Stromal cell of bone marrow (primary cell): ENCODE measurements at regions not wholly inside any gene's neighbourhood (a gene's known extent, or its start where the extent isn't known, plus 50 kb on each side); places are given as distances from the start of the nearest gene placed in this dataset.

ENCODE experiments used
- DNase-seq: peaks from one replicate; pipeline ENCODE4 v3.0.0-alpha.2; 2012; ENCODE audit warnings: low read depth

DNA sequence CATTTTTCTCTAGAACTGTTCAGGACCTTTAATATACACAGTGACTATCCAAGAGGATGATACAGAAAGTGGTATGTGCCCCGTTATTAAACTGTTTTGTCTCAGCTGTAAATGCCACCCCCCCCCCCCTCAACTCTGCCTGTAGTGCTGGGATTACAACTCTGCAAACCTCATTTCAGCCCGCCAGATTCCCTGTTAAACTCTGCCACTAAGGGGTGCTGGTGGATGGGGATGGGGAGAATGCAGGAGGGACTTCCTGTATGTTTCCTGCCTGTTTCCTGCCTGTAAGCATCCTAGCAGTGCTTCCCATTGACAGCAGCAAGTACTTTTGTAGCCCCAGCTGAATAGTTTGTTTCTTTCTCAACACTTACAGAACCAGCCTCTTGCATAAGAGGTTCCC is 301.7 kb upstream of the RORA start:
- DNase-seq = no peak

- DNase-seq = no peak
These were observed 299.4 kb upstream of the RORA start for GRCh38 chr15:61528581-61528910.

DNA sequence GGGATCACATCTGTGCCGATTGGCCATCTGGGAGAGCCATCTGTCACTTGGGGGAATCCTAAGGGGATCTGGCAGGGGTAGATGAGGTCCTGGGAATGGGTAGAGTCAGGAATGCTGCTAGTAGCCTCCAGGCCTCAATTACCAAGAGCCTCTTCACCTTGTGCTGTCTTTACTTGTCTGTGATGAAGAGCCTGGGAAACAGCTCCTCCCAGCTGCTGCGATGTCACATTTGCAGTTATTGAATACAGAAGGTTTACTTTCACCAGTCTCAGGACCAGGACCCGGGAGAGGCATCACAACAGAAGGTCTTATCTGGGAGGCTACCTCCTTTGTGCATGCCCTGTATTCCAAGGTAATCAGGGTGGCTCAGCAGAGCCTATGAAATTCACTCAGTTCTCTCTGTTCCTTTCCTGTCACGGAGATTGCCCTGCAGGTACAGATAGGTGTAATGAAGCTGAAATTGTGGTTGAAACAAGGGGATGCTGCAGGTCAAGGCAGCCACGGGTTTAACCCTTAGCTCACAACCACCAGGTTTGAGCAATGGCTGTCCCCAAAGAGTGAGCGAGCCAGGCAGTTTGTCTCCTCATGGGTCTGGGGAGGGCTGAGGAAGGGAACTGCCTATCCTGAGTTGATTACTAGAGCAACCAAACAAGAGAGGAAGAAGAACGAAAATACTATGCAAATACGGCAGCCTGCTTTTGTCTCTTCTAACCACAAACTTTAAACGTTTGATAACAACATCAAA is 298.9 kb upstream of the RORA start:
- no peak for DNase-seq

DNA sequence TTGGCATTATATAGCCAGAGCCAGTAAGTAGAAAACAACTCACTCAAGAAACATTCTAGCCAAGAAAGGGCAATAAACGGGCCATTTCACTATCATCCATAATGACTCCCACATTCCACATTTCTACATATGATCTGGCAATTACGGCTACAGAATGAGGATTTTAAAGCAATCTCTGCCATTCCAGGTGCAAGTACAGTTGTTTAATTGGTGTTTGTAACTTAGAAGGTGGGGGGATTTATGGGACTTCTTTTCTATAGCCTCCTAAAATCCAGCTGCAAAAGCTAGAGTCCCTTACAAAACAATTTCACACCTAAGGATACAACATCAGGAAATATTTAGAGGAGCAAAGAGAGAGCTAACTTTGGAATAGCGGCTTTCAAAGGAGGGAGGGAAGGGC is 295.4 kb upstream of the RORA start:
- no peak for DNase-seq

DNA sequence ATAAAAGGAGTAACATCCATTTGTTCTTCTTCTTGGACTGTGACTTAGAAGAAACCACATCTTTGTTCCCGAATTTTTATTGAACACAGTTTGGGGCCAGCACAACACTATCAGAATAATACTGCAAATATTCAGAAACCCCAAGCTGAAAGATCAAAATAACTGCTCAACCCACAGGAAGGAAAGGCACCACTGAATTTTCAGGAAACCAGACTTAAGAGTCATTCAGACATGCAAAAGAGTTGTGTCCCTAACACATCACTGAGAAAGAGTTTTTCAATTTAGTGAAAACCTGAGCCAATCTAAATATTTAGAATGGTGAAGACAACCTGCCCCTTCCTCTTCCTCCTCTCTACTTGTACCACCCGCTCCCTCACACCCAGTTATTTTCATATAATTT is 295.0 kb upstream of the RORA start:
- no peak for DNase-seq

DNA sequence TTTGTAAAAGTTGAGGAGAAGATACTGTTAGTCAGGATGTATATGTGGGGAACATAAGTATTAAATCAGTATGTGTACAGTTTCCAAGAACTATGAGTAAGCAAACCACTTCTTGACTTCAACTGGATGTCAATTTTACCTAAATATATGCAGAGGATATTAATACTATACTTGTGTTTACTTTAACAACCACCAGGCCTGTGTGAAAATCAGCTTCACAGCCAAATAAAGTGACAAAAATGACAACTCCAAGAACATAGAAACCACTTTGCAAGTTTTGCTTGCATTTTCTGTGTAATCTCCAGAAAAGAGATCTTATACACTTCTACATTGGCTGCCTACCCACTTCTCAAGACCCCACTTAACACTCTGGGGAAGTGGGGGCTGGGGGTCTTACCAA is 293.3 kb upstream of the RORA start:
- DNase-seq = no peak

- DNase-seq = peak; percentile 66
These were observed 292.9 kb upstream of the RORA start for GRCh38 chr15:61521953-61522352.

DNA sequence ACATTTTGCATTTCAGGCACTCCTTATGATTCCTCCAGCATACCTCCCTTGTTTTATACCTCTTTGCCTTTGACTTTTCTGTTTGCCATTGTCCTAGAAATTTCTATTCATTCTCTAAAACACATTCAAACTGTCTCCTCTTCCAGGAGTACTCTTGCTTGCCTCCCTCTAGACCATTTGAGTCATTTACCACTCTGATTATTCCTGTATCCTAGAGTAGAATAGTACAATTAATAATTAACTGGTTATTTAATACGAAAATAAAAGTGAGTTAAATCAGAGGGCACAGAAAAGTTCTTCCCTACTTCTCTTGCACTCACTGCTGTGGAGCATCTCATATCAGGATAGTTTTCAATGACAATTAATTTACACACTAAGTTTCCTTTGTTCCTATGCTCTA is 290.2 kb upstream of the RORA start:
- no peak for DNase-seq

GRCh38 chr15:61518191-61518950 is 289.3 kb upstream of the RORA start:
- no peak for DNase-seq

- no peak for DNase-seq
These were observed 288.7 kb upstream of the RORA start for GRCh38 chr15:61517776-61518175.

DNA sequence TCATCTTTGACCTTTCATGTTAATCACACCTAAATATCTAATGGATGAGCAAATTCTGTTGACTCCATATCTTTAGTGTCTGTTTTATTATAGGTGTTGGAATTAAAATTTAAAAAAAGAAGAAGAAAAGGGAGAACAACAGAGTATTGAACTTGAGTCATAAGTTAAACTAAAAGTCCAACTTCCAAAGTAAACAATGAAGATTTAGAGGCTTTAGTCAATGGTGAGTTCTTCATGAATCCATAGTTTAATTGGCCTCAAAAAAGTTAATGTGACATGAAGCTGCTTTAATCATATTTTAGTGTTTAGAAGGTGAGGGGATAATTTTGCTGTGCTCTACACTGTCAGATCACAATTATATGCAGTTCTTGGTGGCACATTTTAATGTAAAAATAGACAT is 288.2 kb upstream of the RORA start:
- no peak for DNase-seq

GRCh38 chr15:61511756-61512155 is 282.7 kb upstream of the RORA start:
- DNase-seq = no peak

DNA sequence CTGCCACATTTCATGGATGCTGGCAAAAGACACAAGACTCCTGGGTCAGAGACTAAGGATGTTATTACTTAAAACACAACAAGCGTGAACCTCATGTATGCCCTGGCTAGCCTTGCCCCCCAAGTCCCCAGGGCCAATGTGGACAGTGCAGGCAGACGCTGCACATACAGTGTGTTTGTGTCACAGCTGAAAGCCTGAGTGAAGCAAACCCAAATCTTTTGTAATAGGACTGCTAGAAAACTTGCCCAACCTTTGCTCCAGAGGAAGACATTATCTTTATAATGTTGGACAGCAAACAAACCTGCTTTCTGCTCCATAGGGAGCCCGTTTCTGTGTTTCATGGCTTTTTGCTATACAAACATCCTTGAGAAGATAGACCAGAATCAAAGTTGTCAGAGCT is 282.0 kb upstream of the RORA start:
- DNase-seq = no peak

GRCh38 chr15:61509327-61509840 is 280.3 kb upstream of the RORA start:
- DNase-seq = no peak

DNA sequence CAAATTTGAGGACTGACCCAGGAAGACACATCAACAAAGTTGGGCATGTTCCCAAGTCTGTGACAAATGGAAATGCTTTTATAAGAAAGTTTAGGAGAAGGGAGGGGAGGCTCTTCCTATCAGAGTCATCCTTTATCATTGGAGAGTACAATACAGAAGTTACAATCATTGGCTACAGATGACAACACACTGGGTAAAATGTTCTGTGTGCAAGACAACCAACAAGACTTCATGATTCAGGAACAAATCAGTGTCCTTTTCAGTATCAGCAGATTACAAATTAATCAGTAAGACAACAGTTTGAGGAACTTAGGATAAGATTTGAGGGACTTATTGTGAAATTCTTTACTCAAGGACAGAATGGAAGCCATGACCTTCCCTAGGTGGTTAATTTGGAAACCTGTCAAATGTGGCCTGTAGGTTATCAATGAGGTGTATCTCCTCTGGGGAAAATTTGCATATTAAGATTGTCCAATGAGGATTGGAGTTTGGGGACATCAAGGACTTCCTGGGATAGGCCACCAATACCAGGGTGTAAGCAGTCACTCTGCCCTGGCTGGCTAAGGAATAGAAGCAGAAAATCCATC is 274.4 kb upstream of the RORA start:
- no peak for DNase-seq

GRCh38 chr15:61501815-61502389 is 272.8 kb upstream of the RORA start:
- DNase-seq = no peak

DNA sequence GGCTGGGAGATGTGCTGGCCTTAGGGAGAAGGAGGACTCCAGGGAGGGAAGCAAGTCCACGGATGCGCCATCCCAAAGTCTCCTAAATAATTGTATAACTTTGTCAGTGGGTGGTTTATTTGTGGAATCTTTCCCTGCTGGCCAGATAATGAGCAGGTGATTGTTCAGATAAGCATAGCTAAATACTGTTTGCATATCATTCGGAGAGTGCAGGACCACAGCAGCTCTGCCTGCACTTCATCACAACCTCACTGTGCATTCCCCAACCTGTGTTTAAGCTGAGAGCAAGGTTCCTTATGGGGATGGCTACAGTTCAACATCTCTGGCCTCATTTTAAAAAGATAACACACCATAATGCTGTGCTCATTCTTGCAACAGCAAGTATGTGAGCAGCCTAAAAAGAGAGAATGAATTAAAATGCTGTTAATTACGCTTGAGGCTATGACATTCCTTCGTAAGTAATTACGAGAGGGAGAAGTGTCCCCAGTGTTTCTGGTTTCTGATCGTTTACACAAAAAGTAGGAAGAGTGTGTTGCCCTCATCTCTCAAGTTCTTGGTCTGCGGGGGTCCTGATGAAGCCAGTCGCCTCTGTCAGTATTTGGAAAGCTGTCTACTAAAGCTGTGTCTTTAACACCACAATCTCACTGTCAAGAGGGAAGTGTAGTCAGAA is 272.0 kb upstream of the RORA start:
- DNase-seq = no peak

GRCh38 chr15:61500523-61500922 is 271.4 kb upstream of the RORA start:
- DNase-seq = no peak

DNA sequence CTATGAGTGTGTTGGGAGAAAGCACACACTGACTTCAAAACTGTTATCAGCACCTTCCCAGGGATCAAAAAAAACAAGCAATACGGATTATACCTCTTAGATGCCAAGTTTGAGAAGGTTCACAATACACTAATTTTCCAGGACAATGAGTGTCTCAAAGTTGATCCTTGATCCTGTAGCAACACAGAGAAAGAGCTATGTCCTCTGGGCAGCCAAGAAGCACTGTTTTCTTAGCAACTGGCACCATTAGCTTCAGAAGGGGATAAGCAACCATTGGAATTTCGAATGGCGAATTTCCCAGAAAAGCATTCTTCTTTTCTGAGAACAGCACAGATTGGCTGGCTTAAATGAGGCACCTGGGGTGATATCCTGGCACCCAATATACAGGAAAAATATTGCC is 270.3 kb upstream of the RORA start:
- no peak for DNase-seq

DNA sequence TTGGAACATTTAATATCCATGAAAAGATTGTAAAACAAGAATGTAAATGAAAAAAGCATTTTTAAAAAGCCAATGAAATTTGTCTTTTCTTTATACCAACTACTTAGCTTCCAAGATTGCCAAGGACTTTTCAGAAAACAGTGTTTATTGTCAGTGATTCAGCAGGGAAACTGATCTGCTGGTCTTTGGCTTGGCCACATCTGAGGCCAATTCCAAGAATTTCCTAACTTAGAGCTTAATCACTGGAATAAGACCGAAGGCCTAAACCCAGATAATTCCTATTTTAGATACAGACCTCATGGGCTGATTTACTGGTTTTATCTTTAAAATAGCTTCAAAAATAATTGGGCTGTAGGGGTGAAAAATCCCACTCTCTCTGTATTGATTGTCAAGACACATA is 260.5 kb upstream of the RORA start:
- peak; percentile 62 for DNase-seq

DNA sequence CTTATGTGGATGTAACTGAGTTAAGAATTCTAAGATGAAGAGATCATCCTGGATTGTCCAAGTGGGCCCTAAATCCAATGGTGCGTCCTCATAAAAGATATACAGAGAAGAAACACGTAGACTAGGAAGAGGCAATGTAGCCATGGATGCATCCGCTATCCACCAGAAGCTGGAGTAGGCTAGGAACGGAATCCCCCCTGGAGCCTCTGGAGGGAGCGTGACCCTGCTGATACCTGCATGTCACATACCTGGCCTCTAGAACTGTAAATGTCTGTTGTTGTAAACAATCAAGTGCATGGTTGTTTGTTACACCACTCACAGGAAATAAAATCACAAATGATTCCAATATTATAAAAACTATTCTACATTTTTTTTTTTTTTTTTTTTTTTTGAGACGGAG is 254.5 kb upstream of the RORA start:
- DNase-seq = no peak

GRCh38 chr15:61481886-61482285 is 252.8 kb upstream of the RORA start:
- no peak for DNase-seq
